Upper lobe of left lung (tissue), 6 donors: ENCODE measurements at regions not wholly inside any gene's neighbourhood (a gene's known extent, or its start where the extent isn't known, plus 50 kb on each side); places are given as distances from the start of the nearest gene placed in this dataset.
"Not testable (repeated sequence)": the region's sequence is repeated elsewhere in the genome, so short reads cannot be mapped to it uniquely, and the experiment has no call there.

Source experiments
- ATAC-seq, 2 donors: fragments of 200-7000 bp; cut with Tn5 transposase; one replicate each; pipeline ENCODE4 v1.9.1; 2022; ENCODE audit warnings: mild to moderate bottlenecking in 2 of 2, moderate library complexity in 2 of 2; ENCODE audit not compliant: low FRiP score in 2 of 2
- DNase-seq, 2 donors: peaks; one replicate each; pipeline ENCODE4 v3.0.0-alpha.2; 2019 to 2020
- H3K27ac ChIP-seq, 4 donors: fragments of 200-600 bp; sonication (generic); one replicate each; pipeline ENCODE4 v1.5.1; 2016 to 2019
- H3K27me3 ChIP-seq, 4 donors: fragments of 200-600 bp; sonication (generic); one replicate each; pipeline ENCODE4 v1.5.1; 2017 to 2019
- H3K36me3 ChIP-seq, 4 donors: fragments of 200-600 bp; sonication (generic); one replicate each; pipeline ENCODE4 v1.5.1; 2016 to 2019
- H3K4me1 ChIP-seq, 4 donors: fragments of 200-600 bp; sonication (generic); one replicate each; pipeline ENCODE4 v1.5.1; 2018 to 2019
- H3K4me3 ChIP-seq, 4 donors: fragments of 200-600 bp; sonication (generic); one replicate each; pipeline ENCODE4 v1.5.1; 2017 to 2019; ENCODE audit warnings: mild to moderate bottlenecking in 2 of 4, moderate library complexity in 1 of 4
- H3K9me3 ChIP-seq, 4 donors: fragments of 200-600 bp; sonication (generic); one replicate each; pipeline ENCODE4 v1.5.1; 2018 to 2019
- CTCF ChIP-seq, 6 experiments: fragments of 450-650 bp in 4 of 6; fragments of 200-600 bp in 2 of 6; sonication (generic) in 2 of 6; IDR thresholded peaks; one replicate each; pipeline ENCODE4 v1.5.1; 2016 to 2019; ENCODE audit warnings: antibody characterized with exemption in 6 of 6
- EP300 ChIP-seq, 4 donors: sonication (generic); formaldehyde crosslinking; IDR thresholded peaks; one replicate each; pipeline ENCODE4 v1.5.1; 2017; ENCODE audit warnings: antibody characterized with exemption in 4 of 4, control low read depth in 2 of 4
- POLR2A ChIP-seq, 4 donors: fragments of 450-650 bp; IDR thresholded peaks; one replicate each; pipeline ENCODE4 v1.5.1; 2016 to 2017; ENCODE audit warnings: antibody characterized with exemption in 4 of 4, mild to moderate bottlenecking in 2 of 4
- POLR2AphosphoS5 ChIP-seq, 2 donors: sonication (generic); formaldehyde crosslinking; IDR thresholded peaks; one replicate each; pipeline ENCODE4 v1.5.1; 2017; ENCODE audit warnings: antibody characterized with exemption in 2 of 2
- WGBS, 2 donors: methylation state at CpG; one replicate each; pipeline ENCODE4 v1.1.5; 2017 to 2018; 5-methylcytosine and 5-hydroxymethylcytosine counted together
- donor health status: DM: no; HTN: no; CAD: no; lungs with moderate emphysema.
- donor health status: DM: no; HTN: yes; CAD: no; lungs with severe emphysema.

GRCh38 chr3:145903472-145904013 lies 257.4 kb downstream of the PLOD2 start:
- 91 to 95% methylated on average over 4 to 12 of the region's 12 CpGs for WGBS, 2 donors
- Histone ChIP-seq H3K4me3 (no peak overlapping the region), H3K9me3 (no peaks in the 10 kb centered on the region), H3K27ac (no peak overlapping the region), H3K36me3 (no peaks in the 10 kb centered on the region), H3K4me1 (no peaks in the 10 kb centered on the region), H3K27me3 (no peaks in the 10 kb centered on the region)
- no peak for TF ChIP-seq POLR2AphosphoS5 (IDR thresholded peaks at IDR 0.05)
- ATAC-seq, result peak; percentile 19 to 43
- DNase-seq, result peak in 1 of 2 donors; percentile 56

- Histone ChIP-seq H3K27me3 (no peaks in the 10 kb centered on the region), H3K27ac (no peak overlapping the region), H3K9me3 (no peaks in the 10 kb centered on the region), H3K4me3 (no peak overlapping the region), H3K4me1 (no peaks in the 10 kb centered on the region), H3K36me3 (no peaks in the 10 kb centered on the region)
- DNase-seq, result peak in 1 of 2 donors; percentile 21
- 90 to 91% methylated on average over 5 to 7 of the region's 7 CpGs for WGBS, 2 donors
- TF ChIP-seq CTCF (IDR thresholded peaks at IDR 0.05), result no peak
- TF ChIP-seq POLR2A (IDR thresholded peaks at IDR 0.05), result no peak
- no peak for TF ChIP-seq POLR2AphosphoS5 (IDR thresholded peaks at IDR 0.05)
- no peak for TF ChIP-seq EP300 (IDR thresholded peaks at IDR 0.05)
- ATAC-seq, result peak; percentile 17 to 53
These were observed 256.8 kb downstream of the PLOD2 start for GRCh38 chr3:145904138-145904537.

- ATAC-seq (no peak), DNase-seq (no peak)
- Histone ChIP-seq H3K4me3 (no peak overlapping the region), H3K9me3 (no peaks in the 10 kb centered on the region), H3K4me1 (no peaks in the 10 kb centered on the region), H3K27ac (no peak overlapping the region), H3K27me3 (no peaks in the 10 kb centered on the region), H3K36me3 (no peaks in the 10 kb centered on the region)
- TF ChIP-seq EP300 (IDR thresholded peaks at IDR 0.05) (no peak), CTCF (IDR thresholded peaks at IDR 0.05) (no peak), POLR2AphosphoS5 (IDR thresholded peaks at IDR 0.05) (no peak), POLR2A (IDR thresholded peaks at IDR 0.05) (no peak)
These were observed 254.7 kb downstream of the PLOD2 start for GRCh38 chr3:145906301-145906700.

- Histone ChIP-seq H3K27me3 (no peaks in the 10 kb centered on the region), H3K4me3 (no peak overlapping the region), H3K4me1 (no peaks in the 10 kb centered on the region), H3K9me3 (no peaks in the 10 kb centered on the region), H3K36me3 (no peaks in the 10 kb centered on the region), H3K27ac (no peak overlapping the region)
- DNase-seq (no peak), ATAC-seq (no peak)
- WGBS, 2 donors, result 78 to 96% methylated on average over 2 of the region's 2 CpGs
- no peak for TF ChIP-seq EP300 (IDR thresholded peaks at IDR 0.05)
- no peak for TF ChIP-seq POLR2AphosphoS5 (IDR thresholded peaks at IDR 0.05)
- TF ChIP-seq POLR2A (IDR thresholded peaks at IDR 0.05), result no peak
- no peak for TF ChIP-seq CTCF (IDR thresholded peaks at IDR 0.05)
These were observed 254.2 kb downstream of the PLOD2 start for GRCh38 chr3:145906755-145907154.

- DNase-seq (no peak), ATAC-seq (no peak)
- H3K36me3 ChIP-seq, result no peaks in the 10 kb centered on the region
- WGBS, 2 donors, result 44 to 83% methylated on average over 2 of the region's 2 CpGs
- TF ChIP-seq EP300 (IDR thresholded peaks at IDR 0.05), result no peak
- no peaks in the 10 kb centered on the region for H3K4me1 ChIP-seq
- H3K4me3 ChIP-seq, result no peak overlapping the region
- no peaks in the 10 kb centered on the region for H3K9me3 ChIP-seq
- H3K27ac ChIP-seq, result no peak overlapping the region
- H3K27me3 ChIP-seq, result no peaks in the 10 kb centered on the region
These were observed 250.0 kb downstream of the PLOD2 start for GRCh38 chr3:145911016-145911415.

DNA sequence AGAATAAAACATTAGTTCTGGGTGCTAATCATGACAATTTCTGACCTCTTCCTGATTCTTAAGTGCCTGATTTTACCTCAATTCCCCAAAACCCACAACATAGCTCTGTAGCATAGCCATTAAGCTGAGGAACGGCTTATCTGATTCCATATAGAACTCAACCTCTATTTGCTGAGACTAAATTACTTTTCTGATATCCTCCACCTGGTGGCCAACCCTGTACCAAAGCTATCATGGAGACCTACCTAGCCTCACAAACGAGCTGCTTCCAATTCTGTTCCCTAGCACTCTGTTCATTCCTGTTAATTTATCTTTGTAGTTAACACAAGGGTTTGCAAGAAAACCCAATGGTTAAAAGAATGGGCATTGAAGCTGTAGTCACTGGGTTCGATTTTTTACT lies 245.2 kb downstream of the PLOD2 start:
- H3K27ac ChIP-seq, result no peak overlapping the region
- ATAC-seq (no peak), DNase-seq (no peak)
- no peaks in the 10 kb centered on the region for H3K36me3 ChIP-seq
- no peaks in the 10 kb centered on the region for H3K4me1 ChIP-seq
- WGBS, 2 donors, result 59 to 77% methylated on average over 3 of the region's 3 CpGs
- peaks cover 0 to 5% (median 0%) of the 10 kb centered on the region in 4 donors for H3K9me3 ChIP-seq
- no peak overlapping the region for H3K4me3 ChIP-seq
- no peaks in the 10 kb centered on the region for H3K27me3 ChIP-seq
- TF ChIP-seq EP300 (IDR thresholded peaks at IDR 0.05) (no peak), POLR2AphosphoS5 (IDR thresholded peaks at IDR 0.05) (no peak), POLR2A (IDR thresholded peaks at IDR 0.05) (no peak), CTCF (IDR thresholded peaks at IDR 0.05) (no peak)

DNA sequence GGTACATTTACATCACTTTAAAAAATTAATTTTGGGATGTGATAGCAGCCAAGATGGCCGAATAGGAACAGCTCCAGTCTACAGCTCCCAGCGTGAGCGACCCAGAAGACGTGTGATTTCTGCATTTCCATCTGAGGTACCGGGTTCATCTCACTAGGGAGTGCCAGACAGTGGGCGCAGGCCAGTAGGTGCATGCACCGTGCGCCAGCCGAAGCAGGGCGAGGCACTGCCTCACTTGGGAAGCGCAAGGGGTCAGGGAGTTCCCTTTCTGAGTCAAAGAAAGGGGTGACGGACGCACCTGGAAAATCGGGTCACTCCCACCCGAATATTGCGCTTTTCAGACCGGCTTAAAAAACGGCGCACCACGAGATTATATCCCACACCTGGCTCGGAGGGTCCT lies 233.2 kb downstream of the PLOD2 start:
- ATAC-seq, result not testable (repeated sequence)

More for the DNA sequence above, 233.2 kb downstream of the PLOD2 start:
- not testable (repeated sequence) for H3K27ac ChIP-seq, H3K4me1 ChIP-seq, H3K4me3 ChIP-seq, H3K27me3 ChIP-seq, H3K36me3 ChIP-seq, H3K9me3 ChIP-seq
- DNase-seq, result peak in 1 of 2 donors; percentile 50
- WGBS, 2 donors, result 93% methylated on average over 13 of the region's 21 CpGs; no CpG with 5 or more reads in 1 of the 2 donors
